Fibroblast of skin of left biceps (primary cell): ENCODE measurements at regions not wholly inside any gene's neighbourhood (a gene's known extent, or its start where the extent isn't known, plus 50 kb on each side); places are given as distances from the start of the nearest gene placed in this dataset.
A peak's percentile ranks its signal among the peaks of the same experiment; 100 is the strongest.
"Not testable (repeated sequence)": the region's sequence is repeated elsewhere in the genome, so short reads cannot be mapped to it uniquely, and the experiment has no call there.

Experiments used
- DNase-seq, 2 experiments: peaks; one replicate each; pipeline ENCODE4 v3.0.0-alpha.2; 2013; ENCODE audit warnings: low read depth in 2 of 2

- no peak for DNase-seq
Observed at GRCh38 chr22:26968859-26969523, 311.6 kb downstream of the MIAT start.

DNA sequence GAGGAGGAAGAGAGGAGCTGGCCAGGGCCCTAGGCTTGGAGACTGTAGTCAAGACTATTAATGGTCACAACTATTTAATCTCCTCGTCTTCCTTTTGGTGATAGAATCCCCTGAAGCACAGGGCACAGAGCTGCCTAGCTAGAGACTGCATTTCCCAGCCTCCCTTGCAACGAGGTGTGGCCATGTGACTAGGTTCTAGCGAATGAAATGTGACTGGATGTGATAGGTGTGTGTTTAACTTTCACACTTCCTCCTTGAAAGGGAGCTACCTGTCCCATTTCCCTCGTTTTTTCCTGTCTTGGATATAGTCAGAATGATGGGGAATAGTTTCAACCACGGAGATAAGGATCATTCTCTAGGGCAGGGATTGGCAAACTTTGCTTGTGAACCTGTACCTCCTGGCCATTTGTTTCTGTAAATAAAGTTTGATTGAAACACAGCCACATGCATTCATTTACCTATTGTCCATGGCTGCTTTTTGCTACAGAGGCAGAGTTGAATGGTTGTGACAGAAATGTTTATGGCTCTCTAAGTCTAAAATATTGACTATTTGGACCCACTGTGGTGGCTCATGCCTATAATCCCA, 313.5 kb downstream of the MIAT start:
- no peak for DNase-seq

GRCh38 chr22:26972286-26972685, 314.9 kb downstream of the MIAT start:
- DNase-seq = no peak

DNA sequence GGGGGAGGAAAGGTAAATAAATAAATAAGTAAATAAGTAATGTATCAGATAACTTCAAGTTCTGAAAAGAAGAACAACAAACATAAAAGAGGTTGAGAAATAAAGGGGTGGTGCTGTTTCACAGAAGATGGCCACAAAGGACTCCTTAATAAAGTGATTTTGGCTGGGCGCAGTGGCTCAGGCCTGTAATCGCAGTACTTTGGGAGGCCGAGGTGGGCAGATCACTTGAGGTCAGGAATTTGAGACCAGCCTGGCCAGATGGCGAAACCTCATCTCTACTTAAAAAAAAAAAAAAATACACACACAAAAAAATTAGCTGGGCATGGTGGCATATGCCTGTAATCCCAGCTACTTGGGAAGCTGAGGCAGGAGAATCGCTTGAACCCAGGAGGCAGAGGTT, 315.5 kb downstream of the MIAT start:
- not testable (repeated sequence) for DNase-seq

GRCh38 chr22:26974034-26974433, 316.6 kb downstream of the MIAT start:
- DNase-seq = no peak

GRCh38 chr22:26974914-26975803, 317.8 kb downstream of the MIAT start:
- DNase-seq = no peak

GRCh38 chr22:26975865-26976264, 318.5 kb downstream of the MIAT start:
- no peak for DNase-seq

DNA sequence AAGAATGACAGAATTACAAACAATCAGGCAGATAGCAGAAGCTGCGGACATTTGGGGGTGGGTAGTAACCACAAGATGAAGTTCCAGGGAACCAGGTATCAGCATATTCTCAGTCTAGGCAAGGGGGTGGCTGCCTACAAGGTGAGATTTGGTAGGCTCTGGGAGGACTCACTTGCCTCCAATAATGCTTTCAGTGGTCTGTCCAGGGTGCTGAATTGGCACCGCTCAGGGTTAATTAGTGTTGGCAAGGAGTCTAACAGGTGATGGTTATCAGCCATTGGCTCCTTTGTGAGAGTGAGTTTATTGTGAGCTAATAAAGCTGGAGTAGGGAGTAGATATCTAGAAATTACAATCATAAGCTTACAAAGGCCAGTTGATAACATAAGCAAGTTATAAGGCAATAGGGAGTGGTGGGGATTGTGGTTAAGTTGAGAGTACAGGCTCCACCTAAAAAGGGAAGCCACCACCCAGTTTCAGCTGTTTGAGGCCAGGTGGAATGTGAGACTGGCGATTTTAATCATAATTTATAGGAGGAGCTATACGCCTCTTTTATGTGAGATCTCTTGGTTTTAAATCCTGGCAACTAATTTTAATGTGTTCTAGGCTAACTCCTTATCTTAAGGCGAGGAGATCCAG, 320.5 kb downstream of the MIAT start:
- DNase-seq = no peak

DNA sequence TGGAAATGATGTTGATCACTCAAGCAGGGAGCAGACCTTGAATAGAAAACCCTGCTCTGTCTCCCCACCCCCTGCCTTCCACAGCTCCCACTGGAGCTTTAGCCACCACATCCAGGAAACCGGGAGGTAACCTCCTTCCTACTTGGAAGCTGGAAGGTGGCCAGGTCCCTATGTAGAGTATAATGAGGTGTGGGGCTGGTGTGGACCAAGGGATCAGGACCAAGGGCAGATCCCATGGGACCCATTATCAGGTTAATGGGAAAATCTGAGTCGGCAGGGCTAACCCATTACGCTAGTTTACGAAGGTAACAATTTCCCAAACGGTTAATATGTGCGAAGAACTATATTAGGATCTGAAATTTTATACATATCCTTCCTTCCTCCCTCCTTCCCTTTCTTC, 321.9 kb downstream of the MIAT start:
- DNase-seq = no peak

GRCh38 chr22:26981111-26981510, 323.7 kb downstream of the MIAT start:
- no peak for DNase-seq

GRCh38 chr22:26981541-26981940, 324.2 kb downstream of the MIAT start:
- DNase-seq = peak; percentile 26 to 52

- DNase-seq = no peak
Observed at GRCh38 chr22:26983311-26983710, 325.9 kb downstream of the MIAT start.

DNA sequence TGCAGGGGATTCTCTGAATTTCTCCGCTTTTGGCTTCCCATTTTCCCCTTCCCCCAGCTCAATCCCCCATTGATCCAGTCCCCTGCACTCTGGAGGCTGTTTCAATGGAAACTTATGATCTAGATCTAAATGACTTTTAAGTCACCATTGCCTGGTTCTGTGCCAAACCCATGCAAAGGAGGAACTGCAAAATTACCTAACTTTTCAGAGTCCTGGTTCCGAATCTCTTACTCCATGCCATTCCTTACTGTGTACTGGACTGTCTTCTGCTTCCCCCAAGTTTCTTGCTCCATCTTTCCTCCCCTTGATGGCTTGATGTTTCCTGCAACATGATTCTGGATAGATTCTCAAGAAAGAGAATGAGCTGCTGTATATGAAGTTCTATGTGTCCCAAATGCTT, 327.8 kb downstream of the MIAT start:
- DNase-seq = no peak

DNA sequence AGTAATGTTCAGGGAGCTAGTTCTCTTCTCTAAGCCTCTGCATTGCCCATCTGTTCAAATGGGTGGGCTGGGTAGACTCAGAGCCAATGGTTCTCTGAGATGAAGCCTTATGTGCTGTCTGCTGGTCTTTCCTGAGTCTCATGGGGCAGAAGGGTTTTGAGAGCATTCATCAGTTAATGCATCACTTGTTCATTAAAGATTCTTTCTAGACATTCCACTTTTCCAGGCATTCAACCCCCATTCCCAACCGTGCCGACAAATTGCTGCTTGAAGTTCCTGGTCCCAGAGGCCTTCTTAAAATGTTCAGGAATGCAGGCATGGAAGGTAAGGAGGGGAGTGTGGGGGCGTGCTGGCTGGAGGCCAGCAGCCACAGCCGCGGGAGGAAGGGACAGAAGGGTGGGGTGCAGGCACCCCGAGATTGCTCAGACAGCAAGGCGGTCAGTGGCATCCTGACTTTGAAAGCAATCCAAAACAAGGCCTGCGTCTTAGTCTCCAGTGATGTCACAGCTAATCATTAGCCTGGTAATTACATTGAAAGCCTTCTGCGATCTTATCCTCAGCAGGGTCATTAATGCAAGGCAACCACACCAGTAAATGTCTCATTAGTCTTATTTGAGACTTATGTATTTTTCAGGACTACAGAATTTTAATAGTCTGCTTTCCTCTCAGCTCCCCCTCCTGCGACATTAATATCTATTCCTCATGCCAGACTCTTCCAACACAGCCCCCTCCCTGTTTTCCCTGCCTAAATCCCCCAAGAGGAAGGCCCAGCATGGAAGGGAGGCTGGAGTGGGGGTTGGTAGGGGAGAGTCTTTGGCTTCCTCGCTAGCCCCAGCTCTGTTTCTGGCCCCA, 328.8 kb downstream of the MIAT start:
- peak; percentile 74 to 79 for DNase-seq

- DNase-seq = no peak
Observed at GRCh38 chr22:26986884-26987283, 329.5 kb downstream of the MIAT start.

- DNase-seq = no peak
Observed at GRCh38 chr22:26990503-26991189, 333.3 kb downstream of the MIAT start.

DNA sequence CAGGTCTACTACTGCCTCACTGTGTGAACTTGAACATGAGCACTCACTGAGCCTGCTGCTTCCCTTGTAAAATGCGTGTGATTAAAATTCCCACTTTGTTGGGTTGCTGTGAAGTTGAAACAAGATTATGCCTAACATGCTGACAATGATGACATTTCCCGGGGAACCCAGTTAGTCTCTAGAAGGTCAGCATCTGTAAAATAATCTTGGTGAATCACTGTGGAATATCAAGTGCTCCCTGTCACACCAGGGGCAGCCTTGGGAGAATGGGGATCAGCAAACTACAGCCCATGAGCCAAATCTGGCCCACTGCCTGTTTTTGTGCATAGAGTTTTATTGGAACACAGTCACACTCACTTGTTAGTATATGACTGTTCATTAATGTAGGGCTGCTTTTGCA, 335.2 kb downstream of the MIAT start:
- DNase-seq = no peak

- no peak for DNase-seq
Observed at GRCh38 chr22:26993886-26994285, 336.5 kb downstream of the MIAT start.

GRCh38 chr22:26994801-26995200, 337.4 kb downstream of the MIAT start:
- DNase-seq = no peak

- DNase-seq = no peak
Observed at GRCh38 chr22:26995235-26995634, 337.8 kb downstream of the MIAT start.

- no peak for DNase-seq
Observed at GRCh38 chr22:26996154-26996553, 338.8 kb downstream of the MIAT start.
